ENCODE measurements at regions not wholly inside any gene's neighbourhood (a gene's known extent, or its start where the extent isn't known, plus 50 kb on each side); places are given as distances from the start of the nearest gene placed in this dataset.

DNA sequence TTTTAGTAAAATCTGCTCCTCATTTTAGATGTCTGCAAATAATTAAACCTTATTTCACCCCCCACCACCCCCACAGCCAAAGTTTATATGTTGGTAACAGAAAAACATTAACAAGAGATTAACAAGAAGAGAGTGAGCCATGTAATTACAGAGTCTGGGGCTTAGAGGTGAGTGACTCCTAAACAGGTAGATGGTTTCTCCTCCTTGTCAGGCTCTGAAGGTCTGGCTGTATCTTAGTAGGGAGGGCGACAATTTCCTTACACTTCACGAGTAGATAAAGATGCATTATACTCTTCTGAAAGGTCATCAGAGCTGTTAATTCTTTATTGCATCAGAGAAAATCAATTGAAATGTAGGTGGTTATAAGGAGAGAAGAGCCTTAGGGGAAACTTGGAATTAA lies 171.8 kb upstream of the ANKRD50 start:
- TF ChIP-seq, protein P1, sequence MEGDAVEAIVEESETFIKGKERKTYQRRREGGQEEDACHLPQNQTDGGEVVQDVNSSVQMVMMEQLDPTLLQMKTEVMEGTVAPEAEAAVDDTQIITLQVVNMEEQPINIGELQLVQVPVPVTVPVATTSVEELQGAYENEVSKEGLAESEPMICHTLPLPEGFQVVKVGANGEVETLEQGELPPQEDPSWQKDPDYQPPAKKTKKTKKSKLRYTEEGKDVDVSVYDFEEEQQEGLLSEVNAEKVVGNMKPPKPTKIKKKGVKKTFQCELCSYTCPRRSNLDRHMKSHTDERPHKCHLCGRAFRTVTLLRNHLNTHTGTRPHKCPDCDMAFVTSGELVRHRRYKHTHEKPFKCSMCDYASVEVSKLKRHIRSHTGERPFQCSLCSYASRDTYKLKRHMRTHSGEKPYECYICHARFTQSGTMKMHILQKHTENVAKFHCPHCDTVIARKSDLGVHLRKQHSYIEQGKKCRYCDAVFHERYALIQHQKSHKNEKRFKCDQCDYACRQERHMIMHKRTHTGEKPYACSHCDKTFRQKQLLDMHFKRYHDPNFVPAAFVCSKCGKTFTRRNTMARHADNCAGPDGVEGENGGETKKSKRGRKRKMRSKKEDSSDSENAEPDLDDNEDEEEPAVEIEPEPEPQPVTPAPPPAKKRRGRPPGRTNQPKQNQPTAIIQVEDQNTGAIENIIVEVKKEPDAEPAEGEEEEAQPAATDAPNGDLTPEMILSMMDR (IDR thresholded peaks at IDR 0.05): no peak
- intact Hi-C loops (cut with micrococcal nuclease): no loop called here
- ATAC-seq (ENCODE audit: low read depth) (no peak), DNase-seq (no peak)
- H3K27me3 Mint-ChIP-seq: no peaks in the 10 kb centered on the region
- H3K4me1 Mint-ChIP-seq: no peaks in the 10 kb centered on the region
- POLR2A ChIA-PET: no interaction called here
- CTCF ChIA-PET: no interaction called here
- H3K4me3 Mint-ChIP-seq: no peak overlapping the region
- peaks cover 2% of the 10 kb centered on the region for H3K9me3 Mint-ChIP-seq
- H3K36me3 Mint-ChIP-seq (ENCODE audit: low read depth): no peaks in the 10 kb centered on the region
- no peak overlapping the region for H3K27ac Mint-ChIP-seq

DNA sequence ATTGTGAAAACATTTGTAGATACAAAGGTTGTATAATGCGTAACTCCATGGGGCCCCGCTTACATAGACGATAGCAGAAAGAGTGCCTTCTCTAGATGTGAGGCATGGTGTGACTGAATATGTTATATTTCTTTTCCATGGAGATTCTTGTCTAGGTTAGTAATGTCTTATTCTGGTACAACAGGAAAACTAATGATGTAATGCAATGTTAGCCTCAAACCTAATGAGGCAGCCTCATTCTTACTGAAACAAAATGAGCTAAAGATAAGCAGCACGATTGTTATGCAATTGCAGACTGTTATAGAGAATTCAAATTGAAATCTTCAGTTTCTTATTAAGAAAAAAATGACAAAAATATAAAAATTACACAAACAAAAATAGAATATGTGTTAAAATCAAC lies 171.1 kb upstream of the ANKRD50 start:
- ATAC-seq (ENCODE audit: low read depth) (no peak), DNase-seq (no peak)
- no peaks in the 10 kb centered on the region for H3K36me3 Mint-ChIP-seq (ENCODE audit: low read depth)
- H3K27ac Mint-ChIP-seq: no peak overlapping the region
- TF ChIP-seq, protein P1 (IDR thresholded peaks at IDR 0.05): no peak
- intact Hi-C loops (cut with micrococcal nuclease): no loop called here
- H3K27me3 Mint-ChIP-seq: no peaks in the 10 kb centered on the region
- H3K4me3 Mint-ChIP-seq: no peak overlapping the region
- CTCF ChIA-PET: no interaction called here
- H3K9me3 Mint-ChIP-seq: peaks cover 2% of the 10 kb centered on the region
- H3K4me1 Mint-ChIP-seq: no peaks in the 10 kb centered on the region
- POLR2A ChIA-PET: no interaction called here

GRCh38 chr4:124879195-124879594 lies 166.7 kb upstream of the ANKRD50 start:
- no peaks in the 10 kb centered on the region for H3K36me3 Mint-ChIP-seq (ENCODE audit: low read depth)
- ChIA-PET CTCF (no interaction called here), POLR2A (no interaction called here)

DNA sequence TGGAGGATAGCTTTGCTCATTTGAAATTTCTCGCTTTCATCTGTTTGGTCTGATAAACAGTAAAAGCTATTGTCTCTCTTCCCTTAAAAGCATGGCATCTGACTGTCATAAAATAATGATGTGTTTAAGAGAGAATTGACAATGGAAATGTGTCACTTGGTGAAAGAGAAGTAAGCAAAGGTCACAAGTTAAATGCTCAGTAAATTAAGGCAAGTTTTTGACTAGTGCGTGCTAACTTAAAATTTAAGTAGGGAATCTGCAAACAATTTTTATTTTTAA lies 161.6 kb upstream of the ANKRD50 start:
- H3K27me3 Mint-ChIP-seq: no peaks in the 10 kb centered on the region

More at GRCh38 chr4:124879195-124879594, 166.7 kb upstream of the ANKRD50 start:
- intact Hi-C loops (cut with micrococcal nuclease): no loop called here
- TF ChIP-seq, protein P1 (IDR thresholded peaks at IDR 0.05): no peak
- peaks cover 4% of the 10 kb centered on the region for H3K9me3 Mint-ChIP-seq
- ATAC-seq (ENCODE audit: low read depth) (no peak), DNase-seq (no peak)
- no peaks in the 10 kb centered on the region for H3K4me1 Mint-ChIP-seq
- H3K27me3 Mint-ChIP-seq: no peaks in the 10 kb centered on the region
- H3K4me3 Mint-ChIP-seq: no peak overlapping the region
- no peak overlapping the region for H3K27ac Mint-ChIP-seq

GRCh38 chr4:124873361-124874171 lies 161.0 kb upstream of the ANKRD50 start:
- no peak overlapping the region for H3K4me3 Mint-ChIP-seq
- POLR2A ChIA-PET: no interaction called here
- no peaks in the 10 kb centered on the region for H3K4me1 Mint-ChIP-seq
- no peak for ATAC-seq (ENCODE audit: low read depth)
- intact Hi-C loops (cut with micrococcal nuclease): no loop called here
- TF ChIP-seq, protein P1 (IDR thresholded peaks at IDR 0.05): no peak
- H3K9me3 Mint-ChIP-seq: peaks cover 4% of the 10 kb centered on the region
- H3K27me3 Mint-ChIP-seq: no peaks in the 10 kb centered on the region
- CTCF ChIA-PET: no interaction called here
- no peaks in the 10 kb centered on the region for H3K36me3 Mint-ChIP-seq (ENCODE audit: low read depth)
- no peak overlapping the region for H3K27ac Mint-ChIP-seq
- DNase-seq: no peak

More for the DNA sequence above, 161.6 kb upstream of the ANKRD50 start:
- TF ChIP-seq, protein P1 (IDR thresholded peaks at IDR 0.05): no peak
- no peak overlapping the region for H3K27ac Mint-ChIP-seq
- DNase-seq (no peak), ATAC-seq (ENCODE audit: low read depth) (no peak)
- H3K36me3 Mint-ChIP-seq (ENCODE audit: low read depth): no peaks in the 10 kb centered on the region
- intact Hi-C loops (cut with micrococcal nuclease): no loop called here
- no peaks in the 10 kb centered on the region for H3K4me1 Mint-ChIP-seq
- POLR2A ChIA-PET: no interaction called here
- no peak overlapping the region for H3K4me3 Mint-ChIP-seq
- CTCF ChIA-PET: no interaction called here
- peaks cover 4% of the 10 kb centered on the region for H3K9me3 Mint-ChIP-seq

Measured in activated B cell treated with CpG ODN at 0.5 μM for 24 hours (primary cell).